HEK293T (cell line): ENCODE measurements at regions not wholly inside any gene's neighbourhood (a gene's known extent, or its start where the extent isn't known, plus 50 kb on each side); places are given as distances from the start of the nearest gene placed in this dataset.

Source experiments
- CTCF ChIA-PET: fragments of 350-600 bp; formaldehyde crosslinking; extraction: SDS; loops from one replicate; lab custom pipeline; 2021; ENCODE audit warnings: antibody characterized with exemption, inconsistent platforms; lab: Yijun Ruan, JAX
- POLR2A ChIA-PET: fragments of 350-600 bp; formaldehyde crosslinking; extraction: SDS; loops from one replicate; lab custom pipeline; 2020; ENCODE audit warnings: antibody characterized with exemption, inconsistent platforms; lab: Yijun Ruan, JAX
- DNase-seq: peaks from one replicate; pipeline ENCODE4 v3.0.0; 2012; ENCODE audit warnings: mixed read lengths; ENCODE audit errors: extremely low spot score
- ARNT ChIP-seq: fragments of 450-650 bp; IDR thresholded peaks from 2 replicates; pipeline ENCODE4 v1.6.1; 2017; ENCODE audit warnings: mild to moderate bottlenecking
- BHLHE40 ChIP-seq: fragments of 450-650 bp; IDR thresholded peaks from 2 replicates; pipeline ENCODE4 v1.6.1; 2016; ENCODE audit warnings: mild to moderate bottlenecking, moderate library complexity, borderline replicate concordance
- CTBP1 ChIP-seq: fragments of 450-650 bp; IDR thresholded peaks from 2 replicates; pipeline ENCODE4 v1.6.1; 2016; ENCODE audit warnings: borderline replicate concordance
- ELF4 ChIP-seq: fragments of 450-650 bp; IDR thresholded peaks from 2 replicates; pipeline ENCODE4 v1.6.1; 2017; ENCODE audit warnings: antibody characterized with exemption
- FOXA1 ChIP-seq: fragments of 450-650 bp; IDR thresholded peaks from 2 replicates; pipeline ENCODE4 v1.6.1; 2016; ENCODE audit warnings: mild to moderate bottlenecking
- FOXK2 ChIP-seq: fragments of 450-650 bp; IDR thresholded peaks from 2 replicates; pipeline ENCODE4 v1.6.1; 2016; ENCODE audit warnings: mild to moderate bottlenecking
- FOXM1 ChIP-seq: fragments of 450-650 bp; IDR thresholded peaks from 2 replicates; pipeline ENCODE4 v1.6.1; 2017; ENCODE audit warnings: mild to moderate bottlenecking, borderline replicate concordance
- HDGF ChIP-seq: fragments of 450-650 bp; IDR thresholded peaks from 2 replicates; pipeline ENCODE4 v1.6.1; 2017; ENCODE audit warnings: antibody characterized with exemption, borderline replicate concordance
- L3MBTL2 ChIP-seq: fragments of 450-650 bp; conservative IDR thresholded peaks from 2 replicates; pipeline ENCODE4 v1.6.1; 2016; ENCODE audit warnings: mild to moderate bottlenecking
- LEF1 ChIP-seq: fragments of 450-650 bp; IDR thresholded peaks from 2 replicates; pipeline ENCODE4 v1.6.1; 2017; ENCODE audit warnings: mild to moderate bottlenecking, borderline replicate concordance
- NFRKB ChIP-seq: fragments of 450-650 bp; IDR thresholded peaks from 2 replicates; pipeline ENCODE4 v1.6.1; 2016; ENCODE audit warnings: mild to moderate bottlenecking, moderate library complexity
- PKNOX1 ChIP-seq: fragments of 450-650 bp; IDR thresholded peaks from 2 replicates; pipeline ENCODE4 v1.6.1; 2016
- SP1 ChIP-seq: fragments of 450-650 bp; IDR thresholded peaks from 2 replicates; pipeline ENCODE4 v1.6.1; 2017
- SUZ12 ChIP-seq: fragments of 450-650 bp; IDR thresholded peaks from 2 replicates; pipeline ENCODE4 v1.6.1; 2016; ENCODE audit warnings: mild to moderate bottlenecking
- TARDBP ChIP-seq: fragments of 450-650 bp; IDR thresholded peaks from 2 replicates; pipeline ENCODE4 v1.6.1; 2016
- ZNF384 ChIP-seq: fragments of 450-650 bp; IDR thresholded peaks from 2 replicates; pipeline ENCODE4 v1.6.1; 2016

GRCh38 chr1:38191461-38191860 lies 144.9 kb upstream of the POU3F1 start:
- TF ChIP-seq SUZ12 = no peak
- TF ChIP-seq ELF4 = no peak
- no peak for TF ChIP-seq BHLHE40
- TF ChIP-seq ZNF384 = no peak
- no peak for TF ChIP-seq HDGF
- TF ChIP-seq LEF1 = no peak
- no peak for TF ChIP-seq L3MBTL2
- no peak for TF ChIP-seq FOXA1
- no peak for TF ChIP-seq NFRKB
- no peak for TF ChIP-seq CTBP1
- TF ChIP-seq FOXK2 = no peak
- no peak for TF ChIP-seq TARDBP
- no peak for TF ChIP-seq FOXM1
- no peak for TF ChIP-seq SP1
- TF ChIP-seq PKNOX1 = no peak
- CTCF ChIA-PET = no interaction called here
- POLR2A ChIA-PET = interaction anchor here (0.8 kb wide), 1 partner anchor 309 kb away, joined by 3 read pairs; no protein-coding TSS in a partner anchor
- DNase-seq = no peak

GRCh38 chr1:38190983-38191382 lies 144.4 kb upstream of the POU3F1 start:
- no peak for DNase-seq
- CTCF ChIA-PET = no interaction called here
- no peak for TF ChIP-seq CTBP1
- TF ChIP-seq FOXK2 = no peak
- no peak for TF ChIP-seq FOXA1
- TF ChIP-seq ELF4 = no peak
- no peak for TF ChIP-seq SUZ12
- TF ChIP-seq TARDBP = no peak
- TF ChIP-seq FOXM1 = no peak
- no peak for TF ChIP-seq HDGF
- no peak for TF ChIP-seq L3MBTL2
- TF ChIP-seq NFRKB = no peak
- no peak for TF ChIP-seq PKNOX1
- POLR2A ChIA-PET = interaction anchor here (0.8 kb wide), 1 partner anchor 310 kb away, joined by 3 read pairs; no protein-coding TSS in a partner anchor

- TF ChIP-seq FOXM1 (no peak), NFRKB (no peak)
- CTCF ChIA-PET = no interaction called here
- DNase-seq = no peak
- POLR2A ChIA-PET = no interaction called here
These were observed 141.0 kb upstream of the POU3F1 start for GRCh38 chr1:38187552-38187951.

GRCh38 chr1:38186566-38186965 lies 140.0 kb upstream of the POU3F1 start:
- TF ChIP-seq BHLHE40 = no peak
- no peak for TF ChIP-seq CTBP1
- TF ChIP-seq TARDBP = no peak
- TF ChIP-seq ZNF384 = no peak
- no peak for TF ChIP-seq ELF4
- no peak for TF ChIP-seq PKNOX1
- no peak for TF ChIP-seq NFRKB
- TF ChIP-seq SP1 = no peak
- no peak for TF ChIP-seq ARNT
- no peak for TF ChIP-seq SUZ12
- no peak for TF ChIP-seq FOXA1
- no peak for TF ChIP-seq FOXM1
- no peak for TF ChIP-seq LEF1
- no peak for DNase-seq
- POLR2A ChIA-PET = no interaction called here
- CTCF ChIA-PET = no interaction called here

- no peak for DNase-seq
- POLR2A ChIA-PET = no interaction called here
- CTCF ChIA-PET = no interaction called here
- TF ChIP-seq FOXA1 = no peak
- no peak for TF ChIP-seq ARNT
- no peak for TF ChIP-seq CTBP1
- TF ChIP-seq L3MBTL2 = no peak
- no peak for TF ChIP-seq FOXK2
- TF ChIP-seq PKNOX1 = no peak
- no peak for TF ChIP-seq NFRKB
- TF ChIP-seq TARDBP = no peak
- no peak for TF ChIP-seq FOXM1
- TF ChIP-seq ZNF384 = no peak
- TF ChIP-seq LEF1 = no peak
- no peak for TF ChIP-seq BHLHE40
These were observed 139.3 kb upstream of the POU3F1 start for GRCh38 chr1:38185913-38186312.

GRCh38 chr1:38183747-38184146 lies 137.2 kb upstream of the POU3F1 start:
- TF ChIP-seq ZNF384 (no peak), SUZ12 (no peak), ARNT (no peak), LEF1 (no peak), HDGF (no peak), FOXA1 (no peak), BHLHE40 (no peak), L3MBTL2 (no peak), SP1 (no peak), PKNOX1 (no peak), FOXK2 (no peak), TARDBP (no peak), CTBP1 (no peak), NFRKB (no peak), FOXM1 (no peak), ELF4 (no peak)
- DNase-seq = no peak
- POLR2A ChIA-PET = no interaction called here
- CTCF ChIA-PET = no interaction called here
